Glomerular visceral epithelial cell (primary cell): ENCODE measurements at regions not wholly inside any gene's neighbourhood (a gene's known extent, or its start where the extent isn't known, plus 50 kb on each side); places are given as distances from the start of the nearest gene placed in this dataset.

ENCODE experiments used
- DNase-seq: peaks from one replicate; pipeline ENCODE4 v3.0.0-alpha.2; 2016; ENCODE audit errors: extremely low spot score

DNA sequence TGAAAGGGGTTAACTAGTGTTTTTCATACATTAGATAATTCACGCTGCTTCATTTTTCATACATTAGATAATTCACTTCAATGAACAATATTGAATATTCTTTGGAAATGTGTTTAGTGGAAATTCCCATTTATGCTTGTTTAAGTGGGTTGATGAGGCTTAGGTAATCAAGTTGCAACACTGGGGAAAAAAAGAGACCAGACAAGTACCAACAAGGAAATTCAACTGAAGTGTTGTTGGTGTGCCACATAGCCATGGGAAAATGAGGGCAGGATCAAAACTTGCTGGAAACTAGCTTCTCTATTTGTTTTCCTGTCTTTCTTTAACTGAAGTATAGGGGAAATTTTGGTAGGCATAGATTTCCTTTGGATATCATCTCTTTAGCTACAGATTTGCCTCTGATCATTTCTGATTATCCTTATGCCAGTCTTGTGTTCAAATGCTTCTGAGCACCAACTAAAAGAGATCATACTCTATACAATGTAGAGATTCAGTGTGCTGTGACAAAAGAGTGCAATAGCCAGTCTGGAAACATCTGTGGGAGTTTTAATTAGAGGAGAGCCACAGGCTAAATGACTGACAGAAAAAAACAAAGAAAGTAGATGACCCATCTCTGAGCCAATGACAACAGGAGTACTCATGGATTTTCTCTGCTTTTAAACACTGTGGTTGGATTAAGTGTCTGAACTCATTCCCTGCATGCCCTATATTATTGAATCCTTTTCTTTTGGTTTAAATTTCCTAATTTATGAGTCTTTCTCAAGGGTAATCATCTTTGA lies 67.6 kb upstream of the CTSC start:
- DNase-seq, result no peak

DNA sequence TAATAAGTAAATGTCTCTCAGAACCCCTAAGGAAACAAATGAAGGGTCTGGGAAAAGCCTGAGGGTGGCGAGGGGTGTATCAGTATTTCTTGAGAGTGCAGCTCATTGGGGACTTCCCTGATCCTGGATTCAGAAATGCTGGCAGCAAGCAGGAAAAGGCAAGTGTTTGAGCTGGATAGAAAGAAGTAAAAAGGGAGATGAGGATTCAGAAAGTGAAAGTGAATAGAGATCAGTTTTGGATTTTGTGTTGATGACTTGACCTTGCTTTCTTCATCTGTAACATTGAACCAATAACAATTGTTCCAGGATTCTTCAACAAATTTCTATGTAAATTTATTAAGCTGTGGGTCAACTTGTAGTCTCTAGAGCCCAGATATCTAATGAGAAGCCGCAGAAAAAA lies 66.9 kb upstream of the CTSC start:
- DNase-seq, result no peak

DNA sequence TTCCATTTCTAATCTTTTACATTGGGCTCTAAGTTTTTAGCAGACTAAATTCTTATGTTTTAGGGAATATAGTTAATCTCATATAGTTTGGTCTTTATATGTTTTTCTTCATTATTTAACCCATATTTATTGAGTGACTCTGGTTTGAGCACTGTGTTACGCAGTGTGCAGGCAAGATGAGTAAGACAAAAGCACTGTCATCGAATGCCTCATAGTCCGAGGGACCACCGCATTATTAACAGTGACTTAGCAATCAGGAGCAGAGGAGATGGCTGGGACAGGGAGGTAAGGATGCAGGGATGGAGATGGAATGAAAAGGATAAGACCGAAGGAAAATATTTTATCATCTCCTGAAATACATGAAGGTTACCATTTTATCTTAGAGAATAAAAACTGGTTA lies 65.2 kb upstream of the CTSC start:
- no peak for DNase-seq

DNA sequence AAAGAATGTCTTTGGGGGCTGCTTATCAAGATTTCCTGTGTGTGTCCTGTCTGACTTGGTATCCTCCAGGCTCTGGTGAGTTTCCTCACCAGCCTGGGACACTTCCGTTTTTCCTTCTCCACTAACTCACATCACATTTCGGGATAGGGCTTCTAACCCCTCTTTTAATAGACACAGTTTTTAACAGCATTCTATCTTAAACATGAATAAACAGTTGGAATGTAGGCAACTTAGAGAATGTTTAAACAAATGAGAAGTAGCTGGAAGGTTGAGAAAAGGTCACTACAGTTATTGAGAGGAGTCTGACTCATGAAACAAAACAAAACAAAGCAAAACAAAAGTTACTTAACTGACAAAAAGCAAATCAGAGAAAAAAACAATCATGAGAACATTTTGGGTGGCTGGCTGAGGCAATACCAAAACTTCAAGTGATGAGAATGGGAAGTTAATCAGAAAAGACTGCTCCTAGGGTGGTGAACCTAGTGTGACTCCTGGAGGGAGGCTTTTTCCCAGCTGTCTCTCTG lies 64.7 kb upstream of the CTSC start:
- DNase-seq, result peak; percentile 41

DNA sequence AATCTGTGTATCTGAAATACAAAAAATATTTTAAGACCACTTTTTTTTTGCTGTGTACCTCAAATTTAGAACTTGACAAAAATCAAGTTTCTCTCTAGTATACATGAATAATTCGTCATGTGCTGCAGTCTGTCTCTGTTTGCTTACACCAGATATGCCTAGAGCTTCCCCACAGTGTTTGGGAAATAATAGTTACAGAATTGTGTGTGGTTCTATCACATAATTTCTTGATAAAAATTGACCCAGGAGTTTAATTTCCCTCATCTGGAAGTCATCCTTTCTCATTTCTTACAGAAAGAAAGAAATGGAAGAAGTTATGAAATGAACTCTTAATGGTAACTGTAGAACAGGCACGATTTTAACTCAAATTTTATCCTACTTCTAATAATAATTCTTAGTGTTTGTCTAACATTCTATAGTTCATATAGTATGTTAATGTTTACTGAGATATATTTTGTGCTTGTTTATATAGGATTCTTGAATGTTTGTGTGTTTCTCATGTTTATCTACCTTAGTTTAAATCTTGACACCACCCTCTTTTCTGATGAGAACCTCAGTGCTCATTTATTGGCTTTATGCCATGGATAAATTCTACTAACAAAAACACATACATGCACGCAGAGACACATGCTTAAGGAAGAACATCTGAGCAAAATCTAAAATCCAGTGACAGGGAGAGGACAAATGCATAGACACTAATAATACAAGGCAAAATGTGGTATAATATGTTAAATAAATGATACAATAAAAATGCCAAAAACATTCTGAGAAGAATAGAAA lies 61.4 kb upstream of the CTSC start:
- DNase-seq, result no peak

DNA sequence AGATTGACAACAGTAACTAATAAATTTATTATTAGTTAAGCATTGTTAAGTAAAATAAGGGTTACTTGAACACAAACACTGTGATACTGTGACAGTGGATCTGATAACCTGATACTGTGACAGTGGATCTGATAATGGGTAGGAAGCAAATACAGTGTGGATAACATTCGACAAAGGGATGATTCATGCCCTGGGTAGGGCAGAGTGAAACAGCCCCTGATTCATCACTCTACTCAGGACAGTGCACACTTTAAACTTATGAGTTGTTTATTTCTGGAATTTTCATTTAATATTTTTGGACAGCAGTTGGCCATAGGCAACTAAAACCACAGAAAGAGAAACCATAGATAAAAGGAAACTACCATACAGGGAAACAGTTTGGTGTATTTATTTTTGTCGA lies 60.8 kb upstream of the CTSC start:
- DNase-seq, result peak; percentile 37

DNA sequence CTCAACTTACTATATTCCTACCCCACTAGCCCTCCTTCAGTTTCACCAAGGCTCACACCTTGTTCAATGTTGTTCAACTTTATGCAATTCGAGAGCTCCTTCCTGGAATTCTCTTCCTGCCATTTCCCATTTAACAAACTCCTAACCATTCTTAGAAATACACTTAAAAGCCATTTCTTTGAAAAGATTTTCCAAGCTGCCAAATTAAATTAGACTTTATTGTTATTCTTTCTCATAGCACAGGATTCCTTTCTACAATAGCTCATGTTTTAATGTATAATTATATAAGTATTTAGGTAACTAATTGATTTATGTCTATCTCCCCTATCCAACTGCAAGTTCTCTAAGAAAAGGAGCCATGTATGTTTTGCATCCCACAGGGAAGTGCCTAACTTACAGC lies 52.7 kb upstream of the CTSC start:
- DNase-seq, result no peak

DNA sequence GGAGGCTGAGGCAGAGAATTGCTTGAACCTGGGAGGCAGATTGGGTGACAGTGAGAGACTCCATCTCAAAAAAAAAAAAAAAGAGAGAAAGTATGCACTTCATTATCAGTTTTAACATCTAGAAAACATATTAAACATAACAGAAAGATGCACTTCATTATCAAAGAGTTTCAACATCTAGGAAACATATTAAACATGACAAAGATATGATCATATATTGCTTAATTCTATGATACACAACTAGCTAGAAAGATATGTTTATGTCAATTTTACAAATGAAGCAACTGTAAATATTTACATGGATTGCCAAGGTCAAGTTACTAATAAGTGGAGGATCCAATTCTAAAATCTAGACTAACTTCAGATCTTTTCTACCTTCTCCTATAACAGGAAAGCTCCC lies 50.4 kb upstream of the CTSC start:
- no peak for DNase-seq
